Left lung (tissue), 4 donors: ENCODE measurements at regions not wholly inside any gene's neighbourhood (a gene's known extent, or its start where the extent isn't known, plus 50 kb on each side); places are given as distances from the start of the nearest gene placed in this dataset.

ENCODE experiments used
- ATAC-seq: fragments of 200-7000 bp; cut with Tn5 transposase; one replicate; pipeline ENCODE4 v1.9.1; 2020; ENCODE audit warnings: moderate library complexity
- DNase-seq, 4 donors: peaks; one replicate each; pipeline ENCODE4 v3.0.0-alpha.2; 2013 to 2020
- H3K27ac ChIP-seq, 2 donors: fragments of 200-600 bp; sonication (generic) in 1 of 2; one replicate each; pipeline versions ENCODE4 v1.5.0 to v1.8.0; 2020 to 2021
- H3K27me3 ChIP-seq, 2 donors: fragments of 200-600 bp; sonication (generic) in 1 of 2; one replicate each; pipeline versions ENCODE4 v1.5.0 to v1.8.0; 2020 to 2021
- H3K36me3 ChIP-seq, 2 donors: fragments of 200-600 bp; sonication (generic) in 1 of 2; one replicate each; pipeline versions ENCODE4 v1.5.0 to v1.8.0; 2020 to 2021
- H3K4me1 ChIP-seq, 2 donors: fragments of 200-600 bp; one replicate each; pipeline ENCODE4 v1.8.0; 2021
- H3K4me3 ChIP-seq, 2 donors: fragments of 200-600 bp; sonication (generic) in 1 of 2; one replicate each; pipeline versions ENCODE4 v1.5.0 to v1.8.0; 2020 to 2021; ENCODE audit warnings: mild to moderate bottlenecking in 1 of 2
- H3K9me3 ChIP-seq, 2 donors: fragments of 200-600 bp; sonication (generic) in 1 of 2; one replicate each; pipeline versions ENCODE4 v1.5.0 to v1.8.0; 2020 to 2021
- intact Hi-C, 2 donors: fragments of 100-400 bp; cut with DNase I; formaldehyde crosslinking; loops; one replicate each; pipeline versions ENCODE4 v1.11.2 to v1.14.2; 2022
- TF ChIP-seq, protein P1 (sequence below), 2 donors: fragments of 200-600 bp; sonication (generic) in 1 of 2; IDR thresholded peaks; one replicate each; pipeline versions ENCODE4 v1.5.0 to v1.8.0; 2021; ENCODE audit warnings: antibody characterized with exemption in 2 of 2
- donor health status: DM: no; HTN: yes; CAD: no.
- donor health status: DM: no; HTN: no; CAD: no.

DNA sequence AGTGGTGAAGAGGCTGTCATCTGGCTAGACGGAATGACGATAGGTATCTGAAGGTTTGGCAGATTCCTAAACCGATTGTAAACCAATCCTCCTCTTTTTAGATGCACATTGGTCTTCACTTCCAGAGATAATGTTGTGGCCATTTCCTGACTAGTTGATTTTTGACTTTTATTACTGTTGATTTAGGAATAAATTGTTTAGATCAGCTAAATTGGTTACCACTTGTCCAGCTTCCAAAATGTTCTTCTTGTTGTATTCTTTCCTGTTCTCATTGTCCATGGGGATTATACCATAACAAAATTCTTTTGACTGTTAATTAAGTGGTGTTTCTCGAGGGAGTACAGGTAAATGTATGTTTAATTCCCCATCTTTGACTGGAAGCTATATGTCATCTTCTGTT lies 119.7 kb downstream of the MACROH2A1 start:
- intact Hi-C loops: no loop called here
- no peak for ATAC-seq

DNA sequence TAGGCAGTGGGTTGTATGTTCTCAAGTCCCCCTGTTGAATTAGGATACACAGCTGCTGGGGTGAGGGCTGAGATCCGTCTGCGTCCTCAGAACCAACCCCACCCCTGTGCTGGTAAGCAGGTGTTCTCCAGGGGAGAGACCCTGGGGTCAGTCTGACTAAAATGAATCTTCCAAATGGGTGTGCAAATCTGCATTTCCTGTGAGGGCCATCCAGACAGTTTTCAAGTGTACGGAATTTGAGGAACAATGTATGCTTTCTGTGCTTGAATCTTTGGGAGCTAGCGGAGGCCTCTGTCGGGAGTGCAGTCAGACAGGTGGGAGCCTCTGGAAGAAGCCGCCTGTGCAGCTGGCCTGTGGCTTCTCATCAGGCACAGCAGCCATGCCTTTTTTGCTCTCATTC lies 122.9 kb downstream of the MACROH2A1 start:
- TF ChIP-seq, protein P1, sequence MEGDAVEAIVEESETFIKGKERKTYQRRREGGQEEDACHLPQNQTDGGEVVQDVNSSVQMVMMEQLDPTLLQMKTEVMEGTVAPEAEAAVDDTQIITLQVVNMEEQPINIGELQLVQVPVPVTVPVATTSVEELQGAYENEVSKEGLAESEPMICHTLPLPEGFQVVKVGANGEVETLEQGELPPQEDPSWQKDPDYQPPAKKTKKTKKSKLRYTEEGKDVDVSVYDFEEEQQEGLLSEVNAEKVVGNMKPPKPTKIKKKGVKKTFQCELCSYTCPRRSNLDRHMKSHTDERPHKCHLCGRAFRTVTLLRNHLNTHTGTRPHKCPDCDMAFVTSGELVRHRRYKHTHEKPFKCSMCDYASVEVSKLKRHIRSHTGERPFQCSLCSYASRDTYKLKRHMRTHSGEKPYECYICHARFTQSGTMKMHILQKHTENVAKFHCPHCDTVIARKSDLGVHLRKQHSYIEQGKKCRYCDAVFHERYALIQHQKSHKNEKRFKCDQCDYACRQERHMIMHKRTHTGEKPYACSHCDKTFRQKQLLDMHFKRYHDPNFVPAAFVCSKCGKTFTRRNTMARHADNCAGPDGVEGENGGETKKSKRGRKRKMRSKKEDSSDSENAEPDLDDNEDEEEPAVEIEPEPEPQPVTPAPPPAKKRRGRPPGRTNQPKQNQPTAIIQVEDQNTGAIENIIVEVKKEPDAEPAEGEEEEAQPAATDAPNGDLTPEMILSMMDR (IDR thresholded peaks at IDR 0.05): no peak
- intact Hi-C loops: no loop called here
- DNase-seq: no peak
- H3K4me3 ChIP-seq: no peak overlapping the region
- ATAC-seq: no peak
- H3K4me1 ChIP-seq: no peaks in the 10 kb centered on the region
- no peaks in the 10 kb centered on the region for H3K36me3 ChIP-seq
- H3K27me3 ChIP-seq: no peaks in the 10 kb centered on the region
- no peak overlapping the region for H3K27ac ChIP-seq
- H3K9me3 ChIP-seq: no peaks in the 10 kb centered on the region

More for the DNA sequence above, 119.7 kb downstream of the MACROH2A1 start:
- H3K4me3 ChIP-seq: no peak overlapping the region
- no peak for DNase-seq
- no peaks in the 10 kb centered on the region for H3K27me3 ChIP-seq
- TF ChIP-seq, protein P1 (IDR thresholded peaks at IDR 0.05): no peak
- H3K36me3 ChIP-seq: no peaks in the 10 kb centered on the region
- H3K4me1 ChIP-seq: no peaks in the 10 kb centered on the region
- H3K27ac ChIP-seq: no peak overlapping the region
- no peaks in the 10 kb centered on the region for H3K9me3 ChIP-seq

DNA sequence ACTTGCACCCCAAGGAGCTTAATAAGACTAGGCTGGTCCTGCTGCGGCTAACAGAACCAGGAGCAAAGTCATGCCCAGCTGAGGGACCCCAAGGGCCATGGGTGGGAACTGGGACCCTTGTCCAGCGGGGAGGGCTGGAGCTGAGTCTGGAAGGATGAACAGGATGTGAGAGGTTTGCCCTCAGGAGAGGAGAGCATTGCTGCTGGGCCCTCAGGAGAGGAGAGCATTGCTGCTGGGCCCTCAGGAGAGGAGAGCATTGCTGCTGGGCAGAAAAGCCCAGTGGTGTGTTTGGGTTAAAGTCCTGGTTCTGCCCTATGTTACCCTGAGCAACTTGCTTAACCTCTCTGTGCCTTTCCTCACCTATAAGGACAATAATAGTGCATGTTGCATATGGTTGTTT lies 125.8 kb downstream of the MACROH2A1 start:
- Histone ChIP-seq H3K4me3 (no peak overlapping the region), H3K9me3 (no peaks in the 10 kb centered on the region), H3K36me3 (no peaks in the 10 kb centered on the region), H3K4me1 (no peaks in the 10 kb centered on the region), H3K27ac (no peak overlapping the region), H3K27me3 (peaks cover 0 to 4% of the 10 kb centered on the region in 2 donors)
- TF ChIP-seq, protein P1 (IDR thresholded peaks at IDR 0.05): no peak
- intact Hi-C loops: no loop called here
- DNase-seq: no peak
- no peak for ATAC-seq

DNA sequence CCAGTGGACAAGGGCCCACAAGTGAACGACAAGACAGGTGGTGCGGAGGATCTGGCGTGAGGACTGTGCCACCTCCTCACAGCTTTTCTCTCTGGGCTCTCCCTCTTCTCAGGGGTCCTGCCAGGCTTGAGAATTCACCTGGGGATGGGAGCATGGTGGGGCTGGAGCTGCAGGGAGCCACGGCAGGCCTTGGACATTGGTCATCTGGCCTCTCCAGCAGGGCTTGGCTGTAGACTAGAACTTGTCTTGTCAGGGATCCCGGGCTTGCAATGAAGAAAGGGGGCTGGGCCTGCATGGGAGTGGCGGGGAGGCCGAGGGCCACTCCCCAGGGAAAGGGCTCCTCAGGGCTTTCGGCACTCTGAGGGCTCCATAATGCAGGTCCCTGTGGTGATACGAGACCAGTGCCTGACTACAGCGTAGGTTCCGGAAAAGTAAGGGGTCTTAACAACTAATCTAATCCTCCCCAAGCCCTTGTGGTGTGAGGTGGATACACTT lies 126.7 kb downstream of the MACROH2A1 start:
- ATAC-seq (no peak), DNase-seq (no peak)
- no peaks in the 10 kb centered on the region for H3K4me1 ChIP-seq
- H3K4me3 ChIP-seq: no peak overlapping the region
- no peaks in the 10 kb centered on the region for H3K9me3 ChIP-seq
- no peaks in the 10 kb centered on the region for H3K36me3 ChIP-seq
- peaks cover 0 to 4% of the 10 kb centered on the region in 2 donors for H3K27me3 ChIP-seq
- intact Hi-C loops: no loop called here
- no peak overlapping the region for H3K27ac ChIP-seq
- TF ChIP-seq, protein P1 (IDR thresholded peaks at IDR 0.05): no peak

DNA sequence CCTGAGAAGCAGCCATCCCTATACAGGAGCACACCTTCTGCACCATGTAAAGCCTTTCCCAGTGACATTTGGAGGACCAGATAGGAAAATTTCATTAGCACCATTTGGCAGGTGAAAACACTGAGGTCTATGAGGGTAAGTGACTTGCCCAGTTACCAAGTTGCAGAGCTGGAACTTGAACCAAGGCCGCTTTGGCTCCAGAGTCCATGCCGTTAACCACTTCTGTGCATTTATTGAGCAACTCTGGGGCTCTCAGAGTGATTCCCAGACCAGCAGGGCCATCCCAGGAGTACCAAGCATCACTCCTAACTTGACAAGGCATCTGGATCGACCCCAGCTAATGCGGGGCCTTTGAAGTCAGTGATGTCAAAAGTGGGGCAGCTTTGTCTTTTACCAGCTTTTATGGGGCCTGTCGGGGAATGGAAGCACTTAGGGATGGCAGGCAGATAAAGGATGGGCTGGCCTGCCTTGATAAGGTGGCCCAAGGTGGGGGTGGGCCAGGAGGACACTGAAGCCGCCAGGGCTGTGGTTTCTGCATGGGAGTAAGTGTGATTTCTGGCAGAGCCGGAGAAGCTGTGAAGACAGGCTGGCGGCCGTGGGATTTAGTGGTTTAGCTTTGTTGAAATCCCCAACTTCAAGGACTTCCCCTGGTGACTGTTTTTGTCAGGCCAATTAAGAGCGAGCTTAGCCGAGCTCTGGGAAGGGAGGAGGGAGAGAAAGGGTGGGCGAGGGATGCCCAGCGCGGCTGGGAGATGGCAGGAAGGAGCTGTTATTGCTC lies 127.3 kb downstream of the MACROH2A1 start:
- no peak for ATAC-seq
- no peak overlapping the region for H3K27ac ChIP-seq
- DNase-seq: peak in 1 of 4 donors; percentile 40
- no peak overlapping the region for H3K4me3 ChIP-seq
- intact Hi-C loops: no loop called here
- H3K4me1 ChIP-seq: no peaks in the 10 kb centered on the region
- H3K36me3 ChIP-seq: no peaks in the 10 kb centered on the region
- TF ChIP-seq, protein P1 (IDR thresholded peaks at IDR 0.05): no peak
- H3K27me3 ChIP-seq: peaks cover 0 to 4% of the 10 kb centered on the region in 2 donors
- H3K9me3 ChIP-seq: no peaks in the 10 kb centered on the region
